ENCODE measurements at regions not wholly inside any gene's neighbourhood (a gene's known extent, or its start where the extent isn't known, plus 50 kb on each side); places are given as distances from the start of the nearest gene placed in this dataset.

- TF ChIP-seq MAZ (IDR thresholded peaks at IDR 0.05; ENCODE audit: borderline replicate concordance, low read depth, low read length): no peak
- no peak for TF ChIP-seq MAZ (CRISPR knock-in tag; IDR thresholded peaks at IDR 0.05; ENCODE audit: low read depth)
- TF ChIP-seq KLF9 (CRISPR knock-in tag; IDR thresholded peaks at IDR 0.05; ENCODE audit: low read depth): no peak
- TF ChIP-seq, protein P1, sequence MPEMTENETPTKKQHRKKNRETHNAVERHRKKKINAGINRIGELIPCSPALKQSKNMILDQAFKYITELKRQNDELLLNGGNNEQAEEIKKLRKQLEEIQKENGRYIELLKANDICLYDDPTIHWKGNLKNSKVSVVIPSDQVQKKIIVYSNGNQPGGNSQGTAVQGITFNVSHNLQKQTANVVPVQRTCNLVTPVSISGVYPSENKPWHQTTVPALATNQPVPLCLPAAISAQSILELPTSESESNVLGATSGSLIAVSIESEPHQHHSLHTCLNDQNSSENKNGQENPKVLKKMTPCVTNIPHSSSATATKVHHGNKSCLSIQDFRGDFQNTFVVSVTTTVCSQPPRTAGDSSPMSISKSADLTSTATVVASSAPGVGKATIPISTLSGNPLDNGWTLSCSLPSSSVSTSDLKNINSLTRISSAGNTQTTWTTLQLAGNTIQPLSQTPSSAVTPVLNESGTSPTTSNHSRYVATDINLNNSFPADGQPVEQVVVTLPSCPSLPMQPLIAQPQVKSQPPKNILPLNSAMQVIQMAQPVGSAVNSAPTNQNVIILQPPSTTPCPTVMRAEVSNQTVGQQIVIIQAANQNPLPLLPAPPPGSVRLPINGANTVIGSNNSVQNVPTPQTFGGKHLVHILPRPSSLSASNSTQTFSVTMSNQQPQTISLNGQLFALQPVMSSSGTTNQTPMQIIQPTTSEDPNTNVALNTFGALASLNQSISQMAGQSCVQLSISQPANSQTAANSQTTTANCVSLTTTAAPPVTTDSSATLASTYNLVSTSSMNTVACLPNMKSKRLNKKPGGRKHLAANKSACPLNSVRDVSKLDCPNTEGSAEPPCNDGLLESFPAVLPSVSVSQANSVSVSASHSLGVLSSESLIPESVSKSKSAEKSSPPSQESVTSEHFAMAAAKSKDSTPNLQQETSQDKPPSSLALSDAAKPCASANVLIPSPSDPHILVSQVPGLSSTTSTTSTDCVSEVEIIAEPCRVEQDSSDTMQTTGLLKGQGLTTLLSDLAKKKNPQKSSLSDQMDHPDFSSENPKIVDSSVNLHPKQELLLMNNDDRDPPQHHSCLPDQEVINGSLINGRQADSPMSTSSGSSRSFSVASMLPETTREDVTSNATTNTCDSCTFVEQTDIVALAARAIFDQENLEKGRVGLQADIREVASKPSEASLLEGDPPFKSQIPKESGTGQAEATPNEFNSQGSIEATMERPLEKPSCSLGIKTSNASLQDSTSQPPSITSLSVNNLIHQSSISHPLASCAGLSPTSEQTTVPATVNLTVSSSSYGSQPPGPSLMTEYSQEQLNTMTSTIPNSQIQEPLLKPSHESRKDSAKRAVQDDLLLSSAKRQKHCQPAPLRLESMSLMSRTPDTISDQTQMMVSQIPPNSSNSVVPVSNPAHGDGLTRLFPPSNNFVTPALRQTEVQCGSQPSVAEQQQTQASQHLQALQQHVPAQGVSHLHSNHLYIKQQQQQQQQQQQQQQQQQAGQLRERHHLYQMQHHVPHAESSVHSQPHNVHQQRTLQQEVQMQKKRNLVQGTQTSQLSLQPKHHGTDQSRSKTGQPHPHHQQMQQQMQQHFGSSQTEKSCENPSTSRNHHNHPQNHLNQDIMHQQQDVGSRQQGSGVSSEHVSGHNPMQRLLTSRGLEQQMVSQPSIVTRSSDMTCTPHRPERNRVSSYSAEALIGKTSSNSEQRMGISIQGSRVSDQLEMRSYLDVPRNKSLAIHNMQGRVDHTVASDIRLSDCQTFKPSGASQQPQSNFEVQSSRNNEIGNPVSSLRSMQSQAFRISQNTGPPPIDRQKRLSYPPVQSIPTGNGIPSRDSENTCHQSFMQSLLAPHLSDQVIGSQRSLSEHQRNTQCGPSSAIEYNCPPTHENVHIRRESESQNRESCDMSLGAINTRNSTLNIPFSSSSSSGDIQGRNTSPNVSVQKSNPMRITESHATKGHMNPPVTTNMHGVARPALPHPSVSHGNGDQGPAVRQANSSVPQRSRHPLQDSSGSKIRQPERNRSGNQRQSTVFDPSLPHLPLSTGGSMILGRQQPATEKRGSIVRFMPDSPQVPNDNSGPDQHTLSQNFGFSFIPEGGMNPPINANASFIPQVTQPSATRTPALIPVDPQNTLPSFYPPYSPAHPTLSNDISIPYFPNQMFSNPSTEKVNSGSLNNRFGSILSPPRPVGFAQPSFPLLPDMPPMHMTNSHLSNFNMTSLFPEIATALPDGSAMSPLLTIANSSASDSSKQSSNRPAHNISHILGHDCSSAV (CRISPR knock-in tag; IDR thresholded peaks at IDR 0.05; ENCODE audit: borderline replicate concordance): no peak
- TF ChIP-seq ZNF567 (CRISPR knock-in tag; IDR thresholded peaks at IDR 0.05; ENCODE audit: borderline replicate concordance): no peak
- no peak for TF ChIP-seq ZNF572 (CRISPR knock-in tag; IDR thresholded peaks at IDR 0.05)
- TF ChIP-seq, protein P2, sequence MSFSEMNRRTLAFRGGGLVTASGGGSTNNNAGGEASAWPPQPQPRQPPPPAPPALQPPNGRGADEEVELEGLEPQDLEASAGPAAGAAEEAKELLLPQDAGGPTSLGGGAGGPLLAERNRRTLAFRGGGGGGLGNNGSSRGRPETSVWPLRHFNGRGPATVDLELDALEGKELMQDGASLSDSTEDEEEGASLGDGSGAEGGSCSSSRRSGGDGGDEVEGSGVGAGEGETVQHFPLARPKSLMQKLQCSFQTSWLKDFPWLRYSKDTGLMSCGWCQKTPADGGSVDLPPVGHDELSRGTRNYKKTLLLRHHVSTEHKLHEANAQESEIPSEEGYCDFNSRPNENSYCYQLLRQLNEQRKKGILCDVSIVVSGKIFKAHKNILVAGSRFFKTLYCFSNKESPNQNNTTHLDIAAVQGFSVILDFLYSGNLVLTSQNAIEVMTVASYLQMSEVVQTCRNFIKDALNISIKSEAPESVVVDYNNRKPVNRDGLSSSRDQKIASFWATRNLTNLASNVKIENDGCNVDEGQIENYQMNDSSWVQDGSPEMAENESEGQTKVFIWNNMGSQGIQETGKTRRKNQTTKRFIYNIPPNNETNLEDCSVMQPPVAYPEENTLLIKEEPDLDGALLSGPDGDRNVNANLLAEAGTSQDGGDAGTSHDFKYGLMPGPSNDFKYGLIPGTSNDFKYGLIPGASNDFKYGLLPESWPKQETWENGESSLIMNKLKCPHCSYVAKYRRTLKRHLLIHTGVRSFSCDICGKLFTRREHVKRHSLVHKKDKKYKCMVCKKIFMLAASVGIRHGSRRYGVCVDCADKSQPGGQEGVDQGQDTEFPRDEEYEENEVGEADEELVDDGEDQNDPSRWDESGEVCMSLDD (CRISPR knock-in tag; IDR thresholded peaks at IDR 0.05; ENCODE audit: borderline replicate concordance): no peak
- TF ChIP-seq KLF12 (CRISPR knock-in tag; IDR thresholded peaks at IDR 0.05; ENCODE audit: borderline replicate concordance): no peak
Measured at GRCh38 chr18:26652501-26652900, 104.1 kb upstream of the KCTD1 start (continued).
